ENCODE measurements at regions not wholly inside any gene's neighbourhood (a gene's known extent, or its start where the extent isn't known, plus 50 kb on each side); places are given as distances from the start of the nearest gene placed in this dataset.

GRCh38 chr14:59009967-59010366 is 178.5 kb upstream of the DAAM1 start:
- TF ChIP-seq CTCF (IDR thresholded peaks at IDR 0.05): no peak
- ATAC-seq (ENCODE audit: low FRiP score) (no peak), DNase-seq (ENCODE audit: low spot score) (no peak)

- ATAC-seq (ENCODE audit: low FRiP score): no peak
- TF ChIP-seq CTCF (IDR thresholded peaks at IDR 0.05): no peak
- DNase-seq (ENCODE audit: low spot score): no peak
Observed at GRCh38 chr14:59013672-59014298, 174.7 kb upstream of the DAAM1 start.

- DNase-seq (ENCODE audit: low spot score) (no peak), ATAC-seq (ENCODE audit: low FRiP score) (no peak)
- no peak for TF ChIP-seq CTCF (IDR thresholded peaks at IDR 0.05)
Observed at GRCh38 chr14:59015482-59015881, 173.0 kb upstream of the DAAM1 start.

- DNase-seq (ENCODE audit: low spot score) (no peak), ATAC-seq (ENCODE audit: low FRiP score) (no peak)
- TF ChIP-seq CTCF (IDR thresholded peaks at IDR 0.05): no peak
Observed at GRCh38 chr14:59017285-59017965, 171.0 kb upstream of the DAAM1 start.

GRCh38 chr14:59018460-59018859 is 170.0 kb upstream of the DAAM1 start:
- DNase-seq (ENCODE audit: low spot score): no peak
- no peak for ATAC-seq (ENCODE audit: low FRiP score)
- TF ChIP-seq CTCF (IDR thresholded peaks at IDR 0.05): no peak

- TF ChIP-seq CTCF (IDR thresholded peaks at IDR 0.05): no peak
- no peak for ATAC-seq (ENCODE audit: low FRiP score)
- DNase-seq (ENCODE audit: low spot score): no peak
Observed at GRCh38 chr14:59018978-59019377, 169.5 kb upstream of the DAAM1 start.

- ATAC-seq (ENCODE audit: low FRiP score) (no peak), DNase-seq (ENCODE audit: low spot score) (no peak)
- no peak for TF ChIP-seq CTCF (IDR thresholded peaks at IDR 0.05)
Observed at GRCh38 chr14:59020382-59020781, 168.1 kb upstream of the DAAM1 start.

Measured in omental fat pad (tissue), 3 donors.